K562 (cell line): ENCODE measurements at regions not wholly inside any gene's neighbourhood (a gene's known extent, or its start where the extent isn't known, plus 50 kb on each side); places are given as distances from the start of the nearest gene placed in this dataset.

Experiments used
- ARID1B ChIP-seq: fragments of 450-650 bp; IDR thresholded peaks from 2 replicates; pipeline ENCODE4 v1.6.1; 2016; ENCODE audit warnings: antibody characterized with exemption, mild to moderate bottlenecking, inconsistent platforms
- E2F8 ChIP-seq: fragments of 450-650 bp; IDR thresholded peaks from 2 replicates; pipeline ENCODE4 v1.7.1; 2018; ENCODE audit warnings: mild to moderate bottlenecking, low read depth; ENCODE audit not compliant: partially characterized antibody
- HDGF ChIP-seq: fragments of 450-650 bp; IDR thresholded peaks from 2 replicates; pipeline ENCODE4 v1.6.1; 2016
- ZNF609 ChIP-seq: sonication (generic); formaldehyde crosslinking; IDR thresholded peaks from 2 replicates; pipeline ENCODE4 v1.8.1; 2023; ENCODE audit warnings: missing genetic modification reagents, mild to moderate bottlenecking, borderline replicate concordance
- ZNF707 ChIP-seq: fragments of 250-450 bp; sonication (Bioruptor Pico); conservative IDR thresholded peaks from 2 replicates; pipeline ENCODE4 v1.8.0; 2022; ENCODE audit warnings: inconsistent platforms, mild to moderate bottlenecking, moderate library complexity

GRCh38 chr7:108628678-108629077 is 59.0 kb downstream of the DNAJB9 start (continued):
- TF ChIP-seq ZNF609 (CRISPR knock-in tag): no peak
- TF ChIP-seq ZNF707: no peak
- no peak for TF ChIP-seq ARID1B
- no peak for TF ChIP-seq E2F8
- no peak for TF ChIP-seq HDGF
- TF ChIP-seq, all 486 proteins: peak for 0
